Naive thymus-derived CD8-positive, alpha-beta T cell (primary cell): ENCODE measurements at regions not wholly inside any gene's neighbourhood (a gene's known extent, or its start where the extent isn't known, plus 50 kb on each side); places are given as distances from the start of the nearest gene placed in this dataset.
"Not testable (repeated sequence)": the region's sequence is repeated elsewhere in the genome, so short reads cannot be mapped to it uniquely, and the experiment has no call there.

Experiments used
- ATAC-seq, 2 donors: fragments of 150-1000 bp; cut with Tn5 transposase in 1 of 2; sonication (Bioruptor Pico), chemical (Tn5 transposase) in 1 of 2; 1 replicate in 1 of 2; 2 replicates in 1 of 2; pipeline ENCODE4 v1.10.0; 2021; ENCODE audit warnings: mild to moderate bottlenecking in 2 of 2, moderate library complexity in 2 of 2
- POLR2A ChIA-PET: fragments of 350-600 bp; sonication (Branson Sonifier 250); formaldehyde crosslinking; loops from one replicate; lab custom pipeline; 2021; ENCODE audit warnings: antibody characterized with exemption; lab: Charles Lee
- DNase-seq, 10 donors: peaks; one replicate each; pipeline versions ENCODE4 v3.0.0 to v3.0.0-alpha.2; 2020 to 2022
- H3K27ac Mint-ChIP-seq, 10 donors: one replicate each; pipeline ENCODE4 v1.8.0; 2020 to 2022; ENCODE audit warnings: mild to moderate bottlenecking in 10 of 10, mixed read lengths in 10 of 10, moderate library complexity in 4 of 10, inconsistent platforms in 1 of 10
- H3K27me3 Mint-ChIP-seq, 5 donors: one replicate each; pipeline ENCODE4 v1.8.0; 2021 to 2022; ENCODE audit warnings: mixed read lengths in 5 of 5
- H3K36me3 Mint-ChIP-seq, 3 donors: one replicate each; pipeline ENCODE4 v1.8.0; 2020 to 2022; ENCODE audit warnings: mixed read lengths in 3 of 3, mild to moderate bottlenecking in 2 of 3, inconsistent platforms in 1 of 3
- H3K4me1 Mint-ChIP-seq, 4 donors: one replicate each; pipeline ENCODE4 v1.8.0; 2021 to 2022; ENCODE audit warnings: mixed read lengths in 4 of 4
- H3K4me3 Mint-ChIP-seq, 10 donors: one replicate each; pipeline ENCODE4 v1.8.0; 2020 to 2022; ENCODE audit warnings: mild to moderate bottlenecking in 10 of 10, mixed read lengths in 10 of 10, moderate library complexity in 6 of 10, inconsistent platforms in 1 of 10
- H3K9me3 Mint-ChIP-seq, 9 donors: one replicate each; pipeline ENCODE4 v1.8.0; 2020 to 2022; ENCODE audit warnings: mixed read lengths in 9 of 9, mild to moderate bottlenecking in 3 of 9, inconsistent platforms in 1 of 9, moderate library complexity in 1 of 9

GRCh38 chr21:36231444-36231843 lies 74.8 kb downstream of the DOP1B start:
- not testable (repeated sequence) for H3K27me3 Mint-ChIP-seq, H3K27ac Mint-ChIP-seq
- H3K36me3 Mint-ChIP-seq, result peaks cover 0 to 76% (median 17%) of the 10 kb centered on the region in 3 donors

GRCh38 chr21:36232641-36233040 lies 76.0 kb downstream of the DOP1B start:
- peaks cover 2 to 10% (median 7%) of the 10 kb centered on the region in 4 donors for H3K4me1 Mint-ChIP-seq
- no peak overlapping the region for H3K4me3 Mint-ChIP-seq
- POLR2A ChIA-PET, result no interaction called here
- H3K27ac Mint-ChIP-seq, result peak overlapping the region in 1 of 10 donors; percentile 55
- H3K27me3 Mint-ChIP-seq, result no peaks in the 10 kb centered on the region
- ATAC-seq (no peak), DNase-seq (no peak)
- H3K9me3 Mint-ChIP-seq, result no peaks in the 10 kb centered on the region
- peaks cover 0 to 76% (median 17%) of the 10 kb centered on the region in 3 donors for H3K36me3 Mint-ChIP-seq

More at GRCh38 chr21:36231444-36231843, 74.8 kb downstream of the DOP1B start:
- ATAC-seq, H3K4me3 Mint-ChIP-seq, H3K9me3 Mint-ChIP-seq, DNase-seq: not testable (repeated sequence)
- POLR2A ChIA-PET, result interaction anchor here (0.6 to 0.7 kb wide), 2 partner anchors 67 to 96 kb away, joined by 3 to 4 read pairs; no protein-coding TSS in a partner anchor
- peaks cover 2 to 10% (median 7%) of the 10 kb centered on the region in 4 donors for H3K4me1 Mint-ChIP-seq

- no peak overlapping the region for H3K27ac Mint-ChIP-seq
- H3K4me3 Mint-ChIP-seq, result no peak overlapping the region
- ATAC-seq (no peak), DNase-seq (no peak)
- POLR2A ChIA-PET, result interaction anchor here (0.7 kb wide), 1 partner anchor 60 kb away, joined by 3 read pairs; no protein-coding TSS in a partner anchor
- no peaks in the 10 kb centered on the region for H3K27me3 Mint-ChIP-seq
- H3K9me3 Mint-ChIP-seq, result no peaks in the 10 kb centered on the region
- peaks cover 0 to 66% (median 22%) of the 10 kb centered on the region in 3 donors for H3K36me3 Mint-ChIP-seq
- H3K4me1 Mint-ChIP-seq, result peaks cover 2 to 10% (median 7%) of the 10 kb centered on the region in 4 donors
Measured at GRCh38 chr21:36235058-36235582, 78.5 kb downstream of the DOP1B start.

GRCh38 chr21:36236052-36236730 lies 79.6 kb downstream of the DOP1B start:
- no peaks in the 10 kb centered on the region for H3K9me3 Mint-ChIP-seq
- POLR2A ChIA-PET, result no interaction called here
- H3K36me3 Mint-ChIP-seq, result peaks cover 0 to 55% (median 14%) of the 10 kb centered on the region in 3 donors
- no peak for ATAC-seq
- H3K27me3 Mint-ChIP-seq, result no peaks in the 10 kb centered on the region
- peaks cover 2 to 10% (median 7%) of the 10 kb centered on the region in 4 donors for H3K4me1 Mint-ChIP-seq
- DNase-seq, result no peak
- no peak overlapping the region for H3K4me3 Mint-ChIP-seq
- peak overlapping the region in 2 of 10 donors; percentile 41 to 56 for H3K27ac Mint-ChIP-seq

- Mint-ChIP-seq H3K27me3 (no peaks in the 10 kb centered on the region), H3K27ac (peak overlapping the region in 1 of 10 donors; percentile 8), H3K9me3 (no peaks in the 10 kb centered on the region), H3K4me3 (no peak overlapping the region), H3K4me1 (peaks cover 2 to 11% (median 7%) of the 10 kb centered on the region in 4 donors), H3K36me3 (peaks cover 0 to 46% (median 9%) of the 10 kb centered on the region in 3 donors)
- ATAC-seq (no peak), DNase-seq (no peak)
- POLR2A ChIA-PET, result no interaction called here
Measured at GRCh38 chr21:36237441-36237840, 80.8 kb downstream of the DOP1B start.

GRCh38 chr21:36239585-36239984 lies 80.4 kb upstream of the MORC3 start:
- H3K4me1 Mint-ChIP-seq, result peaks cover 0 to 9% (median under 1%) of the 10 kb centered on the region in 4 donors
- POLR2A ChIA-PET, result no interaction called here
- DNase-seq (no peak), ATAC-seq (no peak)
- peaks cover 0 to 48% (median 8%) of the 10 kb centered on the region in 3 donors for H3K36me3 Mint-ChIP-seq
- no peaks in the 10 kb centered on the region for H3K9me3 Mint-ChIP-seq
- no peaks in the 10 kb centered on the region for H3K27me3 Mint-ChIP-seq
- no peak overlapping the region for H3K4me3 Mint-ChIP-seq
- no peak overlapping the region for H3K27ac Mint-ChIP-seq

- Mint-ChIP-seq H3K9me3 (no peaks in the 10 kb centered on the region), H3K27me3 (no peaks in the 10 kb centered on the region), H3K4me1 (peaks cover 0 to 4% (median 0%) of the 10 kb centered on the region in 4 donors), H3K4me3 (no peak overlapping the region), H3K27ac (no peak overlapping the region), H3K36me3 (peaks cover 0 to 55% (median 18%) of the 10 kb centered on the region in 3 donors)
- no peak for DNase-seq
- ATAC-seq, result no peak
- POLR2A ChIA-PET, result interaction anchor here (0.6 to 0.8 kb wide), 2 partner anchors 78 to 177 kb away, joined by 3 read pairs; partner anchors contain the start of gene MORC3
Measured at GRCh38 chr21:36241717-36242116, 78.3 kb upstream of the MORC3 start.

GRCh38 chr21:36245115-36245514 lies 74.9 kb upstream of the MORC3 start:
- no peaks in the 10 kb centered on the region for H3K9me3 Mint-ChIP-seq
- H3K4me3 Mint-ChIP-seq, result no peak overlapping the region
- no peak overlapping the region for H3K27ac Mint-ChIP-seq
- H3K4me1 Mint-ChIP-seq, result peaks cover 0 to 6% (median 3%) of the 10 kb centered on the region in 4 donors
- DNase-seq, result no peak
- POLR2A ChIA-PET, result interaction anchor here (0.7 to 1.1 kb wide), 2 partner anchors 18 to 82 kb away, joined by 3 read pairs; no protein-coding TSS in a partner anchor
- no peaks in the 10 kb centered on the region for H3K27me3 Mint-ChIP-seq
- peaks cover 4 to 64% (median 33%) of the 10 kb centered on the region in 3 donors for H3K36me3 Mint-ChIP-seq
- ATAC-seq, result no peak

GRCh38 chr21:36245649-36246048 lies 74.3 kb upstream of the MORC3 start:
- Mint-ChIP-seq H3K4me3 (no peak overlapping the region), H3K4me1 (peaks cover 0 to 12% (median 5%) of the 10 kb centered on the region in 4 donors), H3K27me3 (no peaks in the 10 kb centered on the region), H3K9me3 (no peaks in the 10 kb centered on the region), H3K27ac (no peak overlapping the region), H3K36me3 (peaks cover 4 to 67% (median 38%) of the 10 kb centered on the region in 3 donors)
- DNase-seq, result no peak
- POLR2A ChIA-PET, result interaction anchor here (0.7 to 1.1 kb wide), 2 partner anchors 18 to 82 kb away, joined by 3 read pairs; no protein-coding TSS in a partner anchor
- ATAC-seq, result no peak

- ATAC-seq, result no peak
- H3K27ac Mint-ChIP-seq, result peak overlapping the region in 1 of 10 donors; percentile 36
- H3K4me1 Mint-ChIP-seq, result peaks cover 3 to 16% (median 6%) of the 10 kb centered on the region in 4 donors
- POLR2A ChIA-PET, result interaction anchor here (0.7 kb wide), 1 partner anchor 81 kb away, joined by 3 read pairs; no protein-coding TSS in a partner anchor
- no peaks in the 10 kb centered on the region for H3K9me3 Mint-ChIP-seq
- H3K36me3 Mint-ChIP-seq, result peaks cover 4 to 72% (median 43%) of the 10 kb centered on the region in 3 donors
- H3K4me3 Mint-ChIP-seq, result no peak overlapping the region
- no peaks in the 10 kb centered on the region for H3K27me3 Mint-ChIP-seq
- no peak for DNase-seq
Measured at GRCh38 chr21:36246080-36246631, 73.8 kb upstream of the MORC3 start.

- Mint-ChIP-seq H3K9me3 (no peaks in the 10 kb centered on the region), H3K4me1 (peaks cover 3 to 16% (median 5%) of the 10 kb centered on the region in 4 donors), H3K4me3 (no peak overlapping the region), H3K27ac (peak overlapping the region in 1 of 10 donors; percentile 8), H3K27me3 (no peaks in the 10 kb centered on the region), H3K36me3 (peaks cover 4 to 75% (median 43%) of the 10 kb centered on the region in 3 donors)
- ATAC-seq (no peak), DNase-seq (no peak)
- POLR2A ChIA-PET, result no interaction called here
Measured at GRCh38 chr21:36247316-36248010, 72.5 kb upstream of the MORC3 start.
